NCI-H1436 (cell line): ENCODE measurements at regions not wholly inside any gene's neighbourhood (a gene's known extent, or its start where the extent isn't known, plus 50 kb on each side); places are given as distances from the start of the nearest gene placed in this dataset.
"Not testable (repeated sequence)": the region's sequence is repeated elsewhere in the genome, so short reads cannot be mapped to it uniquely, and the experiment has no call there.

Experiments
- DNase-seq: peaks from one replicate; lab custom pipeline; 2025; lab: John Stamatoyannopoulos, UW

GRCh38 chr1:74818241-74818640 is 85.3 kb downstream of the TYW3 start:
- no peak for DNase-seq

- no peak for DNase-seq
Measured at GRCh38 chr1:74818661-74819456, 85.9 kb downstream of the TYW3 start.

GRCh38 chr1:74822851-74823401 is 90.0 kb downstream of the TYW3 start:
- DNase-seq = no peak

- no peak for DNase-seq
Measured at GRCh38 chr1:74824497-74825107, 91.7 kb downstream of the TYW3 start.

GRCh38 chr1:74830766-74831165 is 97.8 kb downstream of the TYW3 start:
- DNase-seq = no peak

GRCh38 chr1:74834261-74834660 is 101.3 kb downstream of the TYW3 start:
- DNase-seq = no peak

GRCh38 chr1:74835051-74835450 is 102.1 kb downstream of the TYW3 start:
- no peak for DNase-seq

GRCh38 chr1:74842726-74843125 is 109.8 kb downstream of the TYW3 start:
- no peak for DNase-seq

- DNase-seq = no peak
Measured at GRCh38 chr1:74847715-74848114, 114.8 kb downstream of the TYW3 start.

GRCh38 chr1:74853756-74854155 is 120.8 kb downstream of the TYW3 start:
- DNase-seq = no peak

GRCh38 chr1:74856174-74856573 is 123.2 kb downstream of the TYW3 start:
- no peak for DNase-seq

- DNase-seq = no peak
Measured at GRCh38 chr1:74857676-74858075, 124.7 kb downstream of the TYW3 start.

GRCh38 chr1:74858136-74858535 is 125.2 kb downstream of the TYW3 start:
- DNase-seq = no peak

- DNase-seq = no peak
Measured at GRCh38 chr1:74861867-74862266, 128.9 kb downstream of the TYW3 start.

- DNase-seq = no peak
Measured at GRCh38 chr1:74869702-74870101, 136.8 kb downstream of the TYW3 start.

- DNase-seq = not testable (repeated sequence)
Measured at GRCh38 chr1:74877366-74877765, 144.4 kb downstream of the TYW3 start.

GRCh38 chr1:74895411-74895810 is 162.5 kb downstream of the TYW3 start:
- DNase-seq = no peak

- DNase-seq = no peak
Measured at GRCh38 chr1:74908131-74908530, 175.2 kb downstream of the TYW3 start.

- no peak for DNase-seq
Measured at GRCh38 chr1:74908797-74909196, 175.8 kb downstream of the TYW3 start.

GRCh38 chr1:74913978-74914377 is 181.0 kb downstream of the TYW3 start:
- DNase-seq = no peak

GRCh38 chr1:74933500-74933899 is 200.5 kb downstream of the TYW3 start:
- no peak for DNase-seq

- no peak for DNase-seq
Measured at GRCh38 chr1:74935446-74935845, 198.7 kb upstream of the LHX8 start.

- no peak for DNase-seq
Measured at GRCh38 chr1:74937176-74937575, 197.0 kb upstream of the LHX8 start.
